PC-3 (cell line): ENCODE measurements at regions not wholly inside any gene's neighbourhood (a gene's known extent, or its start where the extent isn't known, plus 50 kb on each side); places are given as distances from the start of the nearest gene placed in this dataset.

ENCODE experiments used
- EZH2 ChIP-seq: fragments of 300-600 bp; sonication (generic); IDR thresholded peaks from one replicate; pipeline ENCODE4 v1.6.1; 2017; ENCODE audit warnings: antibody characterized with exemption, mild to moderate bottlenecking, low read length; ENCODE audit not compliant: unreplicated experiment
- TF ChIP-seq, protein P1 (sequence below): fragments of 300-600 bp; sonication (generic); conservative IDR thresholded peaks from 2 replicates; pipeline ENCODE4 v1.5.1; 2017; ENCODE audit warnings: antibody characterized with exemption, low read depth, mild to moderate bottlenecking, low read length

DNA sequence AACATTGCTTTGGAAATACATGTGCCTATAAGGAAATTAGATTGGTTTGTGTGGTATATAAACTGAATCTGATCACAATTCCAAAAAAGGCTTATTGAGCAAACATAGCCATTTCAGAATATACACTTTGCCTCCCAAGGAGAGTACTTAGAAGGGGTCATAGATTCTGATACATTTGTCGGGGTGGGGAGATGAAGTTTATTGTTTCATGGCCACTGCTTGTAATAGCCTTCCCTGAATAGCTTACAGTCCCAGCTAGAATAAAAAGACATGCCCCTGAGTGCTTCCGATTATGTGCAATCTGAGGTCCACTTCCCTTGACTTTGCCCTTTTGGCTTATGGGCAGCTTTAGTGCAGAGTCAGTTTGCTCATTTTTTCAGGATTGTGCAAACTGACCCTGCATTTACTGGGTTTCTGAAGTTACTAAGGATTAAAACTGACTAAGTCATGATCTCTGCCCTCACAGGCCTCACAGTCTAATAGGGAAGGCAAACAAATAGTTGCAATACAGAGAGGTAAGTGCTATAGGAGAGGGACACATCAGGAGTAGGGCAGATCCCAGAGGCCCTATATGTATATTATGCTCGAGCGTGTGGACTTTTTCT lies 184.2 kb downstream of the BLID start:
- TF ChIP-seq EZH2, result no peak
- TF ChIP-seq, protein P1, sequence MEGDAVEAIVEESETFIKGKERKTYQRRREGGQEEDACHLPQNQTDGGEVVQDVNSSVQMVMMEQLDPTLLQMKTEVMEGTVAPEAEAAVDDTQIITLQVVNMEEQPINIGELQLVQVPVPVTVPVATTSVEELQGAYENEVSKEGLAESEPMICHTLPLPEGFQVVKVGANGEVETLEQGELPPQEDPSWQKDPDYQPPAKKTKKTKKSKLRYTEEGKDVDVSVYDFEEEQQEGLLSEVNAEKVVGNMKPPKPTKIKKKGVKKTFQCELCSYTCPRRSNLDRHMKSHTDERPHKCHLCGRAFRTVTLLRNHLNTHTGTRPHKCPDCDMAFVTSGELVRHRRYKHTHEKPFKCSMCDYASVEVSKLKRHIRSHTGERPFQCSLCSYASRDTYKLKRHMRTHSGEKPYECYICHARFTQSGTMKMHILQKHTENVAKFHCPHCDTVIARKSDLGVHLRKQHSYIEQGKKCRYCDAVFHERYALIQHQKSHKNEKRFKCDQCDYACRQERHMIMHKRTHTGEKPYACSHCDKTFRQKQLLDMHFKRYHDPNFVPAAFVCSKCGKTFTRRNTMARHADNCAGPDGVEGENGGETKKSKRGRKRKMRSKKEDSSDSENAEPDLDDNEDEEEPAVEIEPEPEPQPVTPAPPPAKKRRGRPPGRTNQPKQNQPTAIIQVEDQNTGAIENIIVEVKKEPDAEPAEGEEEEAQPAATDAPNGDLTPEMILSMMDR, result no peak
